ENCODE measurements at regions not wholly inside any gene's neighbourhood (a gene's known extent, or its start where the extent isn't known, plus 50 kb on each side); places are given as distances from the start of the nearest gene placed in this dataset.
"Not testable (repeated sequence)": the region's sequence is repeated elsewhere in the genome, so short reads cannot be mapped to it uniquely, and the experiment has no call there.

GRCh38 chr1:112093372-112093694, 103.9 kb upstream of the KCND3 start:
- DNase-seq (ENCODE audit: insufficient read length, low spot score), result no peak
- FAIRE-seq, result no peak

GRCh38 chr1:112099979-112100378, 110.5 kb upstream of the KCND3 start:
- no peak for FAIRE-seq

GRCh38 chr1:112105557-112105956, 116.1 kb upstream of the KCND3 start:
- no peak for FAIRE-seq

More at GRCh38 chr1:112099979-112100378, 110.5 kb upstream of the KCND3 start:
- DNase-seq (ENCODE audit: insufficient read length, low spot score), result no peak

DNA sequence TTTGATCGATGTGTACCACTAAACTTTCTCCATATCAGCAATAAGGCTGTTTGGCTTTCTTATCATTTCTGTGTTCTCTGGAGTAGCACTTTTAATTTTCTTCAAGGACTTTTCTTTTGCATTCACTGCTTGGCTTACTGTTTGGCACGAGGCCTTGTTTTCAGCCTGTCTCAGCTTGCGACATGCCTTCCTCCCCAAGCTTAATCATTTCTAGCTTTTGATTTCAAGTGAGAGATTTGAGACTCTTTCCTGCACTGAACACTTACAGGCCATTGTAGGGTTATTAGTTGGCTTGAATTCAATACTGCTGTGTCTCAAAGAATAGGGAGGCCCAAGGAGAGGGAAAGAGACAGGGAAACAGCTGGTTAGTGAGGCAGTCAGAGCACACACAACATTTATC, 120.6 kb upstream of the KCND3 start:
- FAIRE-seq (no peak), DNase-seq (ENCODE audit: insufficient read length, low spot score) (no peak)

More at GRCh38 chr1:112105557-112105956, 116.1 kb upstream of the KCND3 start:
- no peak for DNase-seq (ENCODE audit: insufficient read length, low spot score)

GRCh38 chr1:112111734-112112133, 122.3 kb upstream of the KCND3 start:
- DNase-seq (ENCODE audit: insufficient read length, low spot score) (no peak), FAIRE-seq (no peak)

- DNase-seq (ENCODE audit: insufficient read length, low spot score) (no peak), FAIRE-seq (no peak)
These were observed 125.1 kb upstream of the KCND3 start for GRCh38 chr1:112114540-112114939.

DNA sequence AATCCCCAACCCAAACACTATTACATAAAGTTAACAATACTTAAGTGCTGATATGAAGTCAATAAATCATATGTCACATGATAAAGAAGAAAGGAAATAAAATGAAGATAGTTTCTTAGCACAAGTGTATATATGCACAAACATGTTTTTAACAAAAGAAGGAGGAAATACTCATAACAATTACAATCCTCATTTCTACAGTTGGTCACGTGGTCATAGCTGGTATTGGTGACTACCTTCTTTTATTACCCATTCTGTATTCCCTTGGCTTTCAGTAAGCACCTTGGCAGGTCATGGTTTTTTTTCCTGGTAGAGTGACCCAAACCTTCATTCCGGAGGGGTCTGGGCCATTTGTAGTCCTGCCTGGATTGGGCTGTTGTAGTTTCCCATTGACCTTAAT, 137.1 kb upstream of the KCND3 start:
- FAIRE-seq (no peak), DNase-seq (ENCODE audit: insufficient read length, low spot score) (no peak)

- not testable (repeated sequence) for DNase-seq (ENCODE audit: insufficient read length, low spot score); FAIRE-seq
These were observed 138.1 kb upstream of the KCND3 start for GRCh38 chr1:112127606-112128005.

- FAIRE-seq (no peak), DNase-seq (ENCODE audit: insufficient read length, low spot score) (no peak)
These were observed 144.0 kb upstream of the KCND3 start for GRCh38 chr1:112133487-112133886.

- DNase-seq (ENCODE audit: insufficient read length, low spot score) (no peak), FAIRE-seq (no peak)
These were observed 151.3 kb upstream of the KCND3 start for GRCh38 chr1:112140743-112141142.

- DNase-seq (ENCODE audit: insufficient read length, low spot score), result no peak
- no peak for FAIRE-seq
These were observed 151.8 kb upstream of the KCND3 start for GRCh38 chr1:112141301-112141700.

- FAIRE-seq, result no peak
- no peak for DNase-seq (ENCODE audit: insufficient read length, low spot score)
These were observed 152.5 kb upstream of the KCND3 start for GRCh38 chr1:112141923-112142322.

- no peak for DNase-seq (ENCODE audit: insufficient read length, low spot score)
- no peak for FAIRE-seq
These were observed 154.5 kb upstream of the KCND3 start for GRCh38 chr1:112143871-112144441.

- FAIRE-seq (no peak), DNase-seq (ENCODE audit: insufficient read length, low spot score) (no peak)
These were observed 155.4 kb upstream of the KCND3 start for GRCh38 chr1:112144733-112145426.

- FAIRE-seq (no peak), DNase-seq (ENCODE audit: insufficient read length, low spot score) (no peak)
These were observed 156.8 kb upstream of the KCND3 start for GRCh38 chr1:112146201-112146715.

DNA sequence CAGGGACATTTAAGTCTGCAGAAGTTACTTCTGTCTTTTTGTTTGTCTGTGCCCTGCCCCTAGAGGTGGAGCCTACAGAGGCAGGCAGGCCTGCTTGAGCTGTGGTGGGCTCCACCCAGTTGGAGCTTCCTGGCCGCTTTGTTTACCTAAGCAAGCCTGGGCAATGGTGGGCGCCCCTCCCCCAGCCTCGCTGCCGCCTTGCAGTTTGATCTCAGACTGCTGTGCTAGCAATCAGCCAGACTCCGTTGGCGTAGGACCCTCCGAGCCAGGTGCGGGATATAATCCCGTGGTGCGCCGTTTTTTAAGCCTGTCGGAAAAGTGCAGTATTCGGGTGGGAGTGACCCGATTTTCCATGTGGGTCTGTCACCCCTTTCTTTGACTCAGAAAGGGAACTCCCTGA, 170.7 kb upstream of the KCND3 start:
- not testable (repeated sequence) for DNase-seq (ENCODE audit: insufficient read length, low spot score); FAIRE-seq

- FAIRE-seq, result no peak
These were observed 175.9 kb upstream of the KCND3 start for GRCh38 chr1:112165375-112165774.

DNA sequence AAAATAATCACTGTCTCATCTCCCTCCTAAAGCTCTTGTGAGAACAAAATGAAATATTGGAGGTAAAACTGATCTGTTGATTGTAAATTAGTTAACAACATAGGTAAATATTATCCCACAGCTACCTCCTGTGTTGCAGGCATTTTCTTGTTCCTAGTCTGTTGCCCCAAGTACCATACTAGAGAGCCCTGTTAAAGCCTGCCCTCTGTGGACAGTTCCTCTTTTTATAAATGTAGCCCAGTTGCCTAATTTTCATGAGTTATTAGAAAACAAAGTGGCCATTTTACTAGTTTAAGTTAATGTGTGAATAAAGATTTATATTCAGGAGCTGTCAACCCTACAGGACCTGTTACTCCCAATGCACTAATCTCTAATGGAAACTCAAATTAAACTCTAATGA, 180.0 kb upstream of the KCND3 start:
- FAIRE-seq, result no peak
- DNase-seq (ENCODE audit: insufficient read length, low spot score), result no peak

More at GRCh38 chr1:112165375-112165774, 175.9 kb upstream of the KCND3 start:
- DNase-seq (ENCODE audit: insufficient read length, low spot score), result no peak

DNA sequence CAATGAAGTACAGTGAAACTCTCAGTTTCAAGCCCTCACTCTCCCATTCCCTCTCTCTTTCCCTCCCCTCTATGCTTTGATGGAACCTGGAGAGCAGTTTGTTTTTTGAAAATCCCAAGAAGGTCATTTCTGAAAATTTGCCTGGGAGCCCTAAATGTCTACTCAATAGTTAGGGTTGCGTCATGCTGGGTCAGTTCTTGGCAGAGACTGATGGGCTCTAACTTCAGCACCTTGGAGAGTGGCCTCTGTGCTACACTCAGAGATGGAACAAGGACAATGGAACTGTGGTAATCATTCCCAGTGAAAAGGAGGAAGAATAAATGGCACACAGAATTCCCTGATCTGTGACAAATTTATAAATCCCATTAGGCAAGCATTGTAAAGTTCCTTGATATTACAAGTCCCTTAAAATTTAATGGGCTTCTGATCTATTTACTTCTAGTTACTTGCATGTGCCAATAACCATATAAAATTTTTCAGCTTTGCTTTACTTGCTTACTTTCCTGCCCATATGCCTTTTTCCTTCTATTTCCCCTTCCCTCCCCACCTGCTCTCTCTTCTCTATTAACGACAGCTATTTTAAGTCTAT, 182.9 kb upstream of the KCND3 start:
- DNase-seq (ENCODE audit: insufficient read length, low spot score), result peak; percentile 5
- no peak for FAIRE-seq

GRCh38 chr1:112177314-112177713, 187.8 kb upstream of the KCND3 start:
- no peak for FAIRE-seq
- DNase-seq (ENCODE audit: insufficient read length, low spot score), result no peak

GRCh38 chr1:112188611-112189010, 199.1 kb upstream of the KCND3 start:
- FAIRE-seq, result no peak
- DNase-seq (ENCODE audit: insufficient read length, low spot score), result no peak

- DNase-seq (ENCODE audit: insufficient read length, low spot score), result no peak
- FAIRE-seq, result no peak
These were observed 199.9 kb upstream of the CTTNBP2NL start for GRCh38 chr1:112196008-112196588.
